ENCODE measurements at regions not wholly inside any gene's neighbourhood (a gene's known extent, or its start where the extent isn't known, plus 50 kb on each side); places are given as distances from the start of the nearest gene placed in this dataset.
"Not testable (repeated sequence)": the region's sequence is repeated elsewhere in the genome, so short reads cannot be mapped to it uniquely, and the experiment has no call there.

DNA sequence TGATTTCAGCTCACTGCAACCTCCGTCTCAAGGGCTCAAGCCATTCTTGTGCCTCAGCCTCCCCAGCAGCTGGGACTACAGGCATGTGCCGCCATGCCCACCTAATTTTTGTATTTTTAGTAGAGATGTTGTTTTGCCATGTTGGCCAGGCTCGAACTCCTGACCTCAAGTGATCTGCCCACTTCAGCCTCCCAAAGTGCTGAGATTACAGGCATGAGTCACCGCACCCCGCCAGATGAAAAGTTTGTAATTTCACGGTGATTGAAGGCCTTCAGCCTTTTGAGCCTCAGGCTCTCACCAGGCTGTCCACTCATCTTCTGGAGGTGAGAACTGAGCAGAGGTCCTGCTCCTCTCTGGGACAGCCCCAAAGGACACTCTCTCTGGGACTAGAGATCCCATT lies 103.2 kb downstream of the HIF1AN start:
- ATAC-seq: not testable (repeated sequence)

DNA sequence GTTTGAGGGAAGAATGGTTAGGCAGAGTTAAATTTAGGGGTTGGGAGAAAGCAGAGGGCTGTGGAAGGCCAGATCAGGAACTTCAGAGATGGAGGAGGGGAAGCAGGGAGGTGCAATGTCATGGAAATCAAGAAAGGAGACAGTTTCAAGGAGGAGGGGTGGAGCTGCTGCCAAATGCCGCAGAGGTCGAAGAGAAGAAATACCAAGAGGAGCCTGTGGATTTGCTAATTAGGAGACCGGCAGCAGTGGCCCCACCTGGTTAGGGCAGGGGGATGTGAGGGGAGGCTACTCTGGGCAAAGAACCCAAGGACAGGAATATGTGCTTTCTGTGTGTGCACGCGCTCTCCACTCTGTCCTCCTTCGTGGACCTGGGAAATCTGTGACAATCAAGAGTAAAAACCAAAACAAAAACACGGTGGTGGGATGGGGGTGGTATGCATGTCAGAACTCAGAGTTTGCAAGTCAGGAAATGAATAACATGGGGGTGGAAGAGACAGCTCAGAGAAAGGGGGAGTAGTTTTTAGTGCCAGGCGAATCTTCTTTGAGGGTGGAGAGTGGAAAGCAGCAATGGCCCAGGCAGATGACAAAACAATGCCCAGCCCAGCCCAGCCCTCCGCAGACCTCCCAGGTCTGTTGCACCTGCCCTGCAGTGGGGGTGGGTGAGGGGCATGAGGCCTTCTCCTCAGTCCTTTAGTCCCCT lies 102.9 kb upstream of the PAX2 start:
- ATAC-seq: no peak
- DNase-seq (ENCODE audit: low spot score): no peak

More for the DNA sequence above, 103.2 kb downstream of the HIF1AN start:
- not testable (repeated sequence) for DNase-seq (ENCODE audit: low spot score)

DNA sequence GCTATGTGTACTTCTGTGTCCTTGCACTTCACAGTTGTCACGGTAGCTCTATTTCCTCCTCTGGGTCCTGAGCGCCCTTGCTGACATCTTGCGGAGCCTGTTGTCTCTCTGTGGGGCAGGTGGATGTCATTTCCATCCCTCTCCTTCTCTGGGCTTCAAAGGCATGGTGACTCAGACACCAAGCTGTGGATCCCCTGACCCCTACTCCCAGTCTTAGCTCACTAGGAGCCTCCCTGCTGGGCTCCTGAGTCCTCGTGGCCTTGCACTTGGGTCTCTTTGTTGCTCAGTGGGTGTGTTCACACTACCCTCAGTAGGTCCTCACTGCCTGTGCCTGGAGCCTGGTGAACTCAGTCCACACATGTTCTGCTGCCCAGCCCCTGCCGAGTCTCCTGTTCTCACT lies 100.3 kb upstream of the PAX2 start:
- no peak for DNase-seq (ENCODE audit: low spot score)
- no peak for ATAC-seq

DNA sequence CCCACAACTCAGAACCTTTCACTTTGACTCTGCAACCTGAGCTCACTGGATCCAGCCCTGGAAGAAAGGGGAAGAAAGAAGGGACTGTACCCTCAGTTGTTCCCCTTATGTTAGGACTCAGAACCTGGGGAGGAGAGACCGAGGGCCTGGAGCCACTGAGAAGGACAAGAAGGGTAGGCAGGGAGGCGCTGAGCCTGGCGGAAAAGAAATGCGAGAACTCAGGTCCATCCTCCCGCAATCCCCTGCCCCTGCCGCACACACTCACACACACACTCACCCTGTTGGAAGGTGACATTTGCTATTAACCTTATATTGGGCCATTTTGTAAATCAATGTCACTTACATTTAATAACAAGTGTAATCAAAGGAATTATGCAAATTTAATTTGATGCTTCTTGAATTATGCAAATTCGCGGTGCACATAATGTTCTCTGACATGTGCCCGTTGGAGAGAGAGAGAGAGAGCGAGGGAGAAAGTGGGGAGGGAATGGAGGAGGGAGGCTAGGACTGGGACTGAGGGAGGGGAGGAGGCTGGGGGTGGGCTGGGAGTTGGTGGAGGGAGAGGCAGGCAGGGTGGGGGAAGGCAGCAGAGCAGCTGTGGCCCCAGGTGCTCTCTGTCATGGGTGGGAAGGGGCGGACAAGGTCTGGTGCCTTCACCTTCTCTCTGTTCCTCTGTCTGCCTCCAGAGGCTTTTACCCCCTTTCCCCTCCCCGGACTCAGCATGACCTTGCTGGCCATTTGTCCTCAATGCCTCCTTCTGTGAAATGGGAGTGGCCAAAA lies 99.6 kb upstream of the PAX2 start:
- DNase-seq (ENCODE audit: low spot score) (no peak), ATAC-seq (no peak)

DNA sequence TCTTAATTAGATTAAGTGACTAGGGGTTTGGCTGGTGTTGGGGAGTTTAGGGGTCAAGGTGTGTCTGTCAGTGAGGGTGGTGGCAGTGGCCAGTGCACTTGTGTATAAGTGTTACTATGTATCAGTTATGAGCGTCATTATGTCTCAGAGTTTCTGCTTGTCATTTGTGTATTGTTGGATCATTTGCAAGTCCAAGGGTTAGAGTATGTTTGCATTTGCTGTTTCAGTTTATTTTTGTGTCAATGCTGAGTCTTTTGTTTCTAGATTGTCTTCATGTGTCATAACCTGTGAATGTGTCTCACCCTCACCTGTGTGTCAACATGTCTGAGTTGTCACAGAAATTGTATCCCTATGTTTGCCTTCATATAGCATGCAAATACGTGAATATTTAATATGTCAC lies 97.5 kb upstream of the PAX2 start:
- DNase-seq (ENCODE audit: low spot score) (no peak), ATAC-seq (no peak)

DNA sequence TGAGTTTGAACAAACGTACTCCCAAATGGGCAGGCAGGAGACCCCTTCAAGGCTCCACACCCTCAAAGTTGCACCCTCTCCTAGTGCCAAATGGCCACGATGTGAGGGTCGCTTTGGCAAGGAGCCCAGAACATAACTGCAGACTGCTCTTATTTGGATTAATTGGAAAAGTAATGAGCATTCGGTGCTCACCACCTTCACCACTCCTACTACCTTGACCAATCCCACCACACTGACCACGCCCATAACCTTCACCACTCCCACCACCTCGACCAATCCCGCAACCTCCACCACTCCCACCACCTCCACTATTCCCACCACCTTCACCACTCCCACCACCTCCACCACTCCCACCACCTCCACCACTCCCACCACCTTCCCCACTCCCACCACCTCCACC lies 94.7 kb upstream of the PAX2 start:
- ATAC-seq (no peak), DNase-seq (ENCODE audit: low spot score) (no peak)

DNA sequence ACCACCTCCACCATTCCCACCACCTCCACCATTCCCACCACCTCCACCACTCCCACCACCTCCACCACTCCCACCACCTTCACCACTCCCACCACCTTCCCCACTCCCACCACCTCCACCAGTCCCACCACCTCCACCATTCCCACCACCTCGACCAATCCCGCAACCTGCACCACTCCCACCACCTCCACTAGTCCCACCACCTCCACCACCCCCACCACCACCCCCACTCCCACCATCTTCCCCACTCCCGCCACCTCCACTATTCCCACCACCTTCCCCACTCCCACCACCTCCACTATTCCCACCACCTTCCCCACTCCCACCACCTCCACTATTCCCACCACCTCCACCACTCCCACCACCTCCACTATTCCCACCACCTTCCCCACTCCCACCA lies 94.3 kb upstream of the PAX2 start:
- DNase-seq (ENCODE audit: low spot score); ATAC-seq: not testable (repeated sequence)

DNA sequence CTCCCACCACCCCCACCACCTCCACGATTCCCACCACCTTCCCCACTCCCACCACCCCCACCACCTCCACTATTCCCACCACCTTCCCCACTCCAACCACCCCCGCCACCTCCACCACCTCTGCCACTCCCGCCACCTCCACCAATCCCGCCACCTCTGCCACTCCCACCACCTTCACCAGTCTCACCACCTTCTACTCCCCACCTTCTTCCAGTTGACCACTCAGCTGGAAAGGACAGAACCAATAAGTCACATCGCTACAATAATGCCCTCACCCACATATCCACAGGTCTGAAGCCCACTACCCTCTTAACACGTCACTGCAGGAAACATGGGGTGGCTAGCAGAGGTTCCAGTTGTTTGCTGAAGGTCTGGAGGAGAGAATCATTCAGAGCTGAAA lies 93.5 kb upstream of the PAX2 start:
- DNase-seq (ENCODE audit: low spot score): no peak
- no peak for ATAC-seq

DNA sequence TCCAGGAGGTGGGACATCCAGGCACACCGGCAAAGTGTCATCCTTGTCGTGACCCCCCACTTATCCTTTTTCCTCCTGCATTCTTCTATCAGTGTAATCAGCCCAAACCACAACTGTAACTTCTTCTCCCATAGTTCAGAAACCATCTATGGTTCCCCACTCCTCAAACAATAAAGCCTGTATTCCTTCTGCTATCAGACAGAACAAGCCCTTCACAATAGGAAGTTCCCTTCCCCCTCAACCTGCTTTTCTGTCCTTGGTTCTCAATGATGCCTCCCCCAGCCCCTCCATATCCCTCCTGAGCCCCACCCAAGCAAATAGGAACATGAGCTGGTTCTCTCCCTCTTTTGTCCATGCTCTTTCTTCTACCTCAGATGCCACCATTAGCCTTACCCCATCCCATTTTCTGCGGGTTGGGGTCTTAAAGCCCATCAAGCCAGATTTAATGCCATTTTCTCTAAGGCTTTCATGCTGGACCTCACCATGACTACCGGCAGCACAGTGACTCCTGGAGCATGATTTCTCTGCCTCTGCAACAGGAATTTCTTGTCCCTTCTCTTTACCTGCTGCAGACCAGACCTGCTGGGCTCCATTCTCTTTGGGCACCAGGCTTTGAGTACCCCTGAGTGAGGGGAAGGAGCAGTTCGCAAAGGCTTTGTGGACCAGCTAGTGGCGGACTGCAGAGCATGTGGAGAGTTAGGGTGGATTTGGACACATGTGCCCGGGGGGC lies 92.8 kb upstream of the PAX2 start:
- DNase-seq (ENCODE audit: low spot score) (no peak), ATAC-seq (no peak)

DNA sequence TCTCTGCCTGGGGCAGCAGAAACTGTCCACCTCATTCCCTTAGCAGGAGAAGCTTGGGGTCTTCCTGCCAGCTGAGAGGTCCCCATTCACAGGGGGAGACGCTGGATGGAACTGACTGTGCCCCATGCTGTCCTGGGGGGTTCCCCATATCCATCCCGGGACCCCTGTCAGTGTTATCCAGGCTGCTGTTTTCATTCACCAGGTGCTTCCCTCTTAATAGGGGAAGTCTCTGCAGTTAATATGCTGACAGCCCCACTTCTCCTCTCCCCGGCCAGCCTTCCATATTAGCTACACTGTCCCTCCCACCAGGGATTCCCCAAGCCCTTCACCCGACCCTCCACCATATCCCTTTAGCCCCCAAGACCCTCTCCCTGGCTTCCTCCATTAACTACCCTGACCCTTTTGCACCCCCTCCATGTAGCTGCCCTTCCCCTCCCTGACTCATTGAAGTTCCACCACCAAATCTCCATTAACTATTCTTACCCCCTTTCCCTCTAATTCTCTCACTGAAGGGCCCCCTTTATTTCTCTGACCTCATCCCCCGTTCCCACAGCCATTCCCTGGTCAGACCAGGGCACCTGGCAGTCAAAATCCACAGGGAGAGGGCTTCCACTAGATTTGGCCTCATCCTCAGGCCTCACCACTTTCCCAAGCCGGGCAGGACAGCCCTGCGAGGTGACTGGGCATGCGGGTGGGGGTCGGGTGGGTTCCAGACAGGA lies 92.0 kb upstream of the PAX2 start:
- no peak for DNase-seq (ENCODE audit: low spot score)

DNA sequence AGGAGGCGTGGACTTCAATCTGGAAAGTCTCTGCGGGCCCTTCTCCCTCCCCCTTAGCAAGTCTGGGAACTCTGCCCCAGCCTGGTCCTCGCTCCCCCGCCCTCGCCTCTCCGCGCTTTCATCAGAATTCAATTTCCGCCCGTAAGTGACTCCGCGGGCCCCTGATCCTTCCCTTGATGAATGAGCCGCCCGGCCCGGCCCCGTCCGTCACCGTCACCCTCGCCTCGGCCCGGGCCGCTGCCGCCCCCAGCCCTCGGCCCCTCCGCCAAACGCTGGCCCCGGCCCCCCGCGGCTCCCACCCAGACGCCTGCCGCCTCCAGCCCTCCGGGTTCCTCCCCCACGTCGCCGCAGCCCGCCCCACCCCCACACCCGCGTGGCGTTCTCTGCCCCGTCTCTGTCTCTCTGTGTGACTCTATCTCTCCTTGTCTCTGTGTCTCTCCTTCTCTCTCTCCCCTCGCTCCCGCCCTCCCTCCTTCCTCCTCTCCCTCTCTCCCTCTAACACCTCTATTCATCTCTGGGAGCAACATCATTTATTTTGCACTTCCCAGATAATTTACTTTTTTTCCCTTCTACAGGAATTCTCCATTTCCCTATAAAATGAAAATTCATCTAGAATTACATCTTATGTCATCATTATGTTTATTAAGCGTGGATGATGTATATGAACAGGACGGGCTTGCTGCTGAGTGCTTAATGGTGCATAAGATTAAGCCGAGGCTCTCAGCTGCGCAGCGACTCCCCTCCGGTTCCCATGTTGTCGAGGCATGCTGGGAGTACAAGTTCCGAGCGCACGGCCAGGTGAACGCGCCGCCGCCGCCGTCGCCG lies 91.2 kb upstream of the PAX2 start:
- no peak for ATAC-seq
- no peak for DNase-seq (ENCODE audit: low spot score)

More for the DNA sequence above, 92.0 kb upstream of the PAX2 start:
- no peak for ATAC-seq

DNA sequence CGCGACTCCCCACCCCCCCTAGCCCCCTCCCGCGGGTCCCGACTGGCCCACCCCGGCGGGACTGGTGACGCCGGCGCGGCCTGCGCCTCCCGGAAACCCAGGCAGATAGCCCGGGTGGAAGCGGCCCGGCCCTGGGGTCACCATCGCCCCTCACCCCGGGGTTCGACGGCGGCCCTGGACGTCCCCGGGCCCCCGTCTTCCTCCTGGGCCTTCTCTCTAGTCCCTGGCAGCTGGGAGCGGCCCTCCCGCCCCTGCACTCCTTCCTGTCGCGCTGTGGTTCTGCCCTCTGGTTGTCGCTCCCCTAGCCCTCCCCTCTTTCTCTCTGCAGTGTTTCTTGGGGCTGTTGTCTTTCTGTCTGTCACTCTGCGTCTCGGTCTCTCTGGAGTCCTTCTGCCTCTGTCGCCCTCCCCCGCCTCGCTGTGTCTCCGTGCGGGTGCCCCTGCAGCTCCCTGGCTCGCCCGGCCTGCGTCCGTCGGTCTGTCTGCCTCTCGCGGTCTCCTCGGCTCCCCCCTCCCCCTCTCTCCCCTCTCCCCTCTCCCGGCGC lies 90.5 kb upstream of the PAX2 start:
- no peak for DNase-seq (ENCODE audit: low spot score)
- no peak for ATAC-seq

DNA sequence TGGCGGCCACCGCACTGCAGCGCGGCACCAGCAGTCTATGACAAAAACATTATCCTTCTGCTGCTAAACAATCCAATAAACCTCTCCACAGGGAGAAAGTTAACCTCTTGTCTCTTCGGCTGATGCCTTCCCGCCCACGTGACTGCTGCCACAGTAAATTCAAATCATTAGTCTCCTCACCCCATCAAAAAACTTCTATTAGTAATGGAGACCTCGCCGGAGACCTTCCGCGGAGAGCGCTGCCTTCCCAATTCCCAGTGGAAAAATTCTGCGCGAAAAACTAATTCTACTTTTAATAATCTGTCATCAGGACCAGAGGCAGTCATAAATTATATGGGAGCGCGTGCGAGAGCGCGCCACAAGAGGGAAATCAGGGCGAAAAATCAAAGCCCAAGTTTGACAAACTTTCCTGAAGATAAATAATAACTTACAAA lies 90.0 kb upstream of the PAX2 start:
- ATAC-seq (no peak), DNase-seq (ENCODE audit: low spot score) (no peak)

DNA sequence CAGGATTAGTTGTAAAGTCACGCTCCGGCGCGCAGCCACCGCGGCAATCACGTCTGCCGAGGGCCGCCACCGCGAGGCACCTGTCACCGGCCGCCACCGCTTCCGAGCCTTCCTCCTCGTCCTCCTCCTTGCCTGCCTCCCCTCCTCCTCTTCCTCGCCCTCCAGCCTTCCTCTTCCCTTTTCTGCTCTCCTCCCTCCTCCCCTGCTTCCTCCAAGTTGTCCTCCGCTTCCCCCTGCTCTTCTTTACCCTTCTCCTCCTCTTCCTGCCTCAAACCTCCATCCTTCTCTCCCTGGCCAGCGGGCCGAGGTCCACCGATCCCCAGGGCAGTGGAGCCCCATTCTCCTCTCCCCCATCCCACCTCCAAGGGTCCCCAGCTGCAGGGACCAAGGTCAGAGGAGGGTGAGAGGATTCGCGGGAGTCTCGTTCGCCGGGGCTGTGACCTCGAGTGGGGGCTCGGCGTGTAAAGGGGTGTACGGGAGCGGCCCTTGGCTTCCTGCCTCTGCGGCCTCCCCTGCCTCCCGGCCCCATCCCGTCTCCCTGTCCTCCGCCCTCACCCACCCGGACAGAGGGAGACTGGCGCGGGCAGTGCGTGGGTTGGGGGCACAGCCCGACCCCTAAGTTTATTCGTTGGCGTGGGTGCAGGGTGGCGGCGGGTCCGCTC lies 89.5 kb upstream of the PAX2 start:
- DNase-seq (ENCODE audit: low spot score) (no peak), ATAC-seq (no peak)

DNA sequence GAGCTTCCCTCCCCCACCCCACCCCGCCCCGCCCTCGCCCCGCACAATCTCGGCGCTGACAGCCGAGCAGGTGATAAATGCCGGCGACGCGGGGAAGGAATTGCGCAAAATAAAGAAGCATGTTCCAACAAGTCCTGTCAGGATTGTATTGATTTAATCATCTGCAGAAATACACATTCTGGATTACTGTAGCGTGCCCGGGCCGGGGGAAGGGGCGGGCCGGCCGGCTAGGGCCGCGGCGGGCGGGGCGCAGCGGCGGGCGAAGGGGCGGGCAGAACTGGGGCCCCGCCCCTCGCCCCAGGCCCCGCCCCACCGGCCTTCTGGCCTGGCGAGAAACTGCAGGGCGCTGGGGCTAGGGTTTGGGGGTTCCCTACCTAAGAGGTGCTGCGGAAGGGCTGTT lies 88.9 kb upstream of the PAX2 start:
- peak; percentile 67 for ATAC-seq
- no peak for DNase-seq (ENCODE audit: low spot score)

DNA sequence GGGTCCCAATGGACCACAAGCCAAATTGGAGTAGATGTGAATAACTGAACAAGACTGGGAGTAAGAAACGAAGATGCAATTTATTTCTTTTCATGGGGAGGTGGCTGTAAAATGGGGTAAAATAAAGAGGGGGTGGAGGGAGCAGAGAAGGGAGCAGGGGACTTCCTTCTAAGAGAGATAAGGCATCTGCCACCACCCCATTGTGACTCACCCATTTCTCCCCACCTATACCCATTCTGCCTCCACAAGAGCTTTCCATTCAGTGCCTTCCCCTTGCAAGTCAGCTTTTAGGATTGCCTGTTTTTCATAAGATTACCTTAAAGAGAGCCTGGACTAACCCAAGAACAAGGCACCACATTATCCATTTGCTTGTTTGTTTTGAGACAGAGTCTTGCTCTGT lies 87.1 kb upstream of the PAX2 start:
- ATAC-seq: no peak
- DNase-seq (ENCODE audit: low spot score): no peak

DNA sequence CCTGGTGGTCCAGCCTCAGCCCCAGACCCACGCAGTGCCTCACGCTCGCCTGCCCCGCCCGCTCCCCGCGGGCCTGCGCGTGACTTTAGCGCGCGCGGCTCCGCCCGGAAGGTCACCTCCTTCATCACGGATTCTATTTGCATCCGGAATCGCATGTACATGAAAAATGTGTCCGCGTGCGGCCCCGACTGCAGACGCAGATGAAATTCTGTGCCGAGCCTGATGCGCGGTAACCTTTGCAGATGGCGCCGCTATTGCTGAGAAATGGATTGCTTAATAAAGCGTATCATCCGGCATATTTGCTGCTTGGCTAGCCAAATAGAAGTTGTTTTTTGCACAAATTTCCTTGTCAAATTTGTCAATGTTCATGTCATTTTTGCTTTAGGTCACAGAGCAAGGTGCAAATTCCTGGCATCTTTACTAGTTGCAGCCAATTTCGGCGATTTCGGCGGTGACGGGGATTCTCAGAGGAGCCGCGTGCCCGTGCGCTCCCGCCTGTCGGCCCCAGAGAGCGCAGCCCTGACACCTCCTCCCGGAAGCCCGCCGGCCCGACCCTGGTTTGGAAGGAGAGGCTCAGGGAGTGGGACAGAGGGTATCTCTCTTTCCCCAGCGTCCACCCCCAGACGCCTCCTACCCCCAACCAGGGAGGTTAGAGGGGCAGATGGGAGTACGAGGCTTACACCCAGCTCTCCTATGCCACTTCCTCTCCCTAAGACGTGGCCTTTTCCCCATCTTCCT lies 85.9 kb upstream of the PAX2 start:
- no peak for DNase-seq (ENCODE audit: low spot score)
- no peak for ATAC-seq

DNA sequence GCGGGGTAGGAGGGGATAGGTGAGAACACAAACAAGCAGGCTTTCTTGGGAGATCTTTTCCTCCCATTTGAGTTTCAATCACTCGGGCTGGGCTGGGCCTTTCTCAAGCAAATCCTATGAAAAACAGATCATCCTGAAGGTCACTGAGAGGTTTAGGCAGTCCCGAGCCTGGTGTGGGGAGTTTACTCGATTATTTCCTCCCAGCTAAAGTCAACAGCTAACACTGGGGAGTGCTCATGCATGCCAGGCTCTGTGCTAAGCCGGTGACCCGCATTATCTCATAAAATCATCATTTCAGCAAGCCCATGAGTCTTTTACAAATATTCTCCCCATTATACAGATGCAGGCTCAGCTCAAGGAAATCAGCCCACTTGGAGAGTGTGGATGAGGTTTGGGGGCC lies 85.0 kb upstream of the PAX2 start:
- DNase-seq (ENCODE audit: low spot score) (no peak), ATAC-seq (no peak)

DNA sequence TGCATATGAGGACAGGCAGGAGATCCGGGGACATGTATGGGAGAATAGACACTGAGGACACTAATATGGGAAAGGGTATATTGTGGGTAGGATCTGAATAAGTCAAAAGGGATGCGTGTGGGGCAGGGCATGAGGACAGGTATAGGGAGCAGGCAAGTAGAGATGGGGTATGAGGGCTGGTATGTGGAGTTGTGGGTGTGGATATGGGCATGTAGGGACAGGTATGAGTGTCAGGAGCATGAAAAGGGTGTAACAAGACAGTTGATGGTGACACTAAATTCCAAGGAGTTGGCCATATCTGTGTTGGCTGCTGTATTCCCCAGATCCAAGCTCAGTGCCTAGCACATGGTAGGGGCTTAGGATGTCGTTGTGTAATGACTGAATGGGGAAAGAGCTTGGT lies 84.4 kb upstream of the PAX2 start:
- no peak for ATAC-seq
- DNase-seq (ENCODE audit: low spot score): no peak
